ENCODE measurements at regions not wholly inside any gene's neighbourhood (a gene's known extent, or its start where the extent isn't known, plus 50 kb on each side); places are given as distances from the start of the nearest gene placed in this dataset.

- H3K4me3 ChIP-seq (ENCODE audit: low read depth, low read length): no peak overlapping the region
- no peak for DNase-seq (ENCODE audit: low read depth)
- TF ChIP-seq CTCF (IDR thresholded peaks at IDR 0.05; ENCODE audit: low read depth, low read length): no peak
- TF ChIP-seq POLR2A (IDR thresholded peaks at IDR 0.05; ENCODE audit: extremely low read depth, insufficient read length): no peak
- no peak for TF ChIP-seq MAX (IDR thresholded peaks at IDR 0.05; ENCODE audit: low read depth, low read length)
- no peak for TF ChIP-seq MYC (IDR thresholded peaks at IDR 0.05; ENCODE audit: low read depth, low read length)
These were observed 528.4 kb upstream of the RGS18 start for GRCh38 chr1:191629836-191630235.

GRCh38 chr1:191634801-191635508 lies 523.3 kb upstream of the RGS18 start:
- no peak for TF ChIP-seq MAX (IDR thresholded peaks at IDR 0.05; ENCODE audit: low read depth, low read length)
- TF ChIP-seq CTCF (IDR thresholded peaks at IDR 0.05; ENCODE audit: low read depth, low read length): no peak
- no peak for TF ChIP-seq POLR2A (IDR thresholded peaks at IDR 0.05; ENCODE audit: extremely low read depth, insufficient read length)
- no peak for TF ChIP-seq MYC (IDR thresholded peaks at IDR 0.05; ENCODE audit: low read depth, low read length)
- no peak overlapping the region for H3K4me3 ChIP-seq (ENCODE audit: low read depth, low read length)
- no peak for DNase-seq (ENCODE audit: low read depth)

GRCh38 chr1:191636345-191636744 lies 521.9 kb upstream of the RGS18 start:
- no peak overlapping the region for H3K4me3 ChIP-seq (ENCODE audit: low read depth, low read length)
- TF ChIP-seq MYC (IDR thresholded peaks at IDR 0.05; ENCODE audit: low read depth, low read length) (no peak), CTCF (IDR thresholded peaks at IDR 0.05; ENCODE audit: low read depth, low read length) (no peak)
- no peak for DNase-seq (ENCODE audit: low read depth)

- no peak for DNase-seq (ENCODE audit: low read depth)
- TF ChIP-seq MAX (IDR thresholded peaks at IDR 0.05; ENCODE audit: low read depth, low read length) (no peak), MYC (IDR thresholded peaks at IDR 0.05; ENCODE audit: low read depth, low read length) (no peak), CTCF (IDR thresholded peaks at IDR 0.05; ENCODE audit: low read depth, low read length) (no peak), POLR2A (IDR thresholded peaks at IDR 0.05; ENCODE audit: extremely low read depth, insufficient read length) (no peak)
- no peak overlapping the region for H3K4me3 ChIP-seq (ENCODE audit: low read depth, low read length)
These were observed 516.6 kb upstream of the RGS18 start for GRCh38 chr1:191641420-191642260.

GRCh38 chr1:191643060-191643459 lies 515.2 kb upstream of the RGS18 start:
- TF ChIP-seq MYC (IDR thresholded peaks at IDR 0.05; ENCODE audit: low read depth, low read length): no peak
- TF ChIP-seq MAX (IDR thresholded peaks at IDR 0.05; ENCODE audit: low read depth, low read length): no peak
- no peak for TF ChIP-seq POLR2A (IDR thresholded peaks at IDR 0.05; ENCODE audit: extremely low read depth, insufficient read length)
- no peak for TF ChIP-seq CTCF (IDR thresholded peaks at IDR 0.05; ENCODE audit: low read depth, low read length)
- no peak for DNase-seq (ENCODE audit: low read depth)
- H3K4me3 ChIP-seq (ENCODE audit: low read depth, low read length): no peak overlapping the region

Measured in NB4 (cell line).